GM12892 (cell line): ENCODE measurements at regions not wholly inside any gene's neighbourhood (a gene's known extent, or its start where the extent isn't known, plus 50 kb on each side); places are given as distances from the start of the nearest gene placed in this dataset.

Source experiments
- POLR2A ChIP-seq: IDR thresholded peaks from 2 replicates; pipeline ENCODE4 v1.6.1; 2011; ENCODE audit warnings: low read depth, low read length, control low read depth
- POLR2AphosphoS5 ChIP-seq: IDR thresholded peaks from 2 replicates; pipeline ENCODE4 v1.6.1; 2011; ENCODE audit warnings: low read depth, low read length, control low read depth

DNA sequence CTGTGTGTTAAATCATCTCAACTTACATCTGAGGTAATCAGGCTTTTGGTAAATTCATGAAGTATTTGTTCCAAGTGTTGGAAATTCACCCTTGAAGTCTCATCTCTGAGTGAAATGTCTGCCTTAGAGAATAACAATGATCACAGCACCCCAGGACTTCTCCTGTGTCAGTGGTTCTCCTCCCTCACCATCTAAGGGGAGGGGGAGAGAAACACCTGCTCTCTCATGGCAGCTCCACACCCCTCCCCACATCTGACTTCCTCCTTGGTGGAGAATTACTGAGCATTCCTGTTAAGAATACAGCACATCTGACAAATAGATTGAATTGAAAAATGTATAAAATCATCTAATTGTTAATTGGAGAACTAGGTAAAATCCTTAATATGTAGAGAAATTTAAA, 532.1 kb downstream of the RNF144A start:
- no peak for TF ChIP-seq POLR2A
- TF ChIP-seq POLR2AphosphoS5: no peak
